ENCODE measurements at regions not wholly inside any gene's neighbourhood (a gene's known extent, or its start where the extent isn't known, plus 50 kb on each side); places are given as distances from the start of the nearest gene placed in this dataset.

DNA sequence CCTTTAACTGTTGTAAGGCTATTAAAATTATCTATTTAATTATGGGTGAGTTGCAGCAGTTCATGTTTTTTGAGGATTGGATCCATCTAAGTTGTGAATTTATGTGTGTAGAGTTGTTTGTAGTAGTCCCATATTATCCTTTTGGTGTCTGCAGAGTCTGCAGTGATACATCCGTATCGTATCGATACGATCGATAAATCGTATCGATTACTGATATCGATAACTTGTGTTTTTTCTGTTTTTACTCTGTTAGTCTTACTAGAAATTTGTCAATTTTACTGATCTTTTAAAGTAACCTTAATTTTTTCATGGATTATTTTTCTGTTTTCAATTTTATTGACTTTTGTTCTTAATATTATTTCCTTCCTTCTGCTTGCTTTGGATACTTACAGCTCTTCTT lies 462.5 kb upstream of the SOX5 start:
- WGBS, 2 donors, result 96 to 98% methylated on average over 8 of the region's 8 CpGs
- Histone ChIP-seq H3K4me1 (no peaks in the 10 kb centered on the region), H3K4me3 (no peak overlapping the region), H3K27ac (no peak overlapping the region), H3K9me3 (no peaks in the 10 kb centered on the region), H3K27me3 (no peaks in the 10 kb centered on the region), H3K36me3 (no peaks in the 10 kb centered on the region)
- TF ChIP-seq EP300 (IDR thresholded peaks at IDR 0.05), result no peak
- no peak for TF ChIP-seq POLR2AphosphoS5 (IDR thresholded peaks at IDR 0.05)
- no peak for TF ChIP-seq POLR2A (IDR thresholded peaks at IDR 0.05)
- TF ChIP-seq, protein P1, sequence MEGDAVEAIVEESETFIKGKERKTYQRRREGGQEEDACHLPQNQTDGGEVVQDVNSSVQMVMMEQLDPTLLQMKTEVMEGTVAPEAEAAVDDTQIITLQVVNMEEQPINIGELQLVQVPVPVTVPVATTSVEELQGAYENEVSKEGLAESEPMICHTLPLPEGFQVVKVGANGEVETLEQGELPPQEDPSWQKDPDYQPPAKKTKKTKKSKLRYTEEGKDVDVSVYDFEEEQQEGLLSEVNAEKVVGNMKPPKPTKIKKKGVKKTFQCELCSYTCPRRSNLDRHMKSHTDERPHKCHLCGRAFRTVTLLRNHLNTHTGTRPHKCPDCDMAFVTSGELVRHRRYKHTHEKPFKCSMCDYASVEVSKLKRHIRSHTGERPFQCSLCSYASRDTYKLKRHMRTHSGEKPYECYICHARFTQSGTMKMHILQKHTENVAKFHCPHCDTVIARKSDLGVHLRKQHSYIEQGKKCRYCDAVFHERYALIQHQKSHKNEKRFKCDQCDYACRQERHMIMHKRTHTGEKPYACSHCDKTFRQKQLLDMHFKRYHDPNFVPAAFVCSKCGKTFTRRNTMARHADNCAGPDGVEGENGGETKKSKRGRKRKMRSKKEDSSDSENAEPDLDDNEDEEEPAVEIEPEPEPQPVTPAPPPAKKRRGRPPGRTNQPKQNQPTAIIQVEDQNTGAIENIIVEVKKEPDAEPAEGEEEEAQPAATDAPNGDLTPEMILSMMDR (IDR thresholded peaks at IDR 0.05), result no peak
- DNase-seq (no peak), ATAC-seq (ENCODE audit: low FRiP score in 2 of 2) (no peak)

DNA sequence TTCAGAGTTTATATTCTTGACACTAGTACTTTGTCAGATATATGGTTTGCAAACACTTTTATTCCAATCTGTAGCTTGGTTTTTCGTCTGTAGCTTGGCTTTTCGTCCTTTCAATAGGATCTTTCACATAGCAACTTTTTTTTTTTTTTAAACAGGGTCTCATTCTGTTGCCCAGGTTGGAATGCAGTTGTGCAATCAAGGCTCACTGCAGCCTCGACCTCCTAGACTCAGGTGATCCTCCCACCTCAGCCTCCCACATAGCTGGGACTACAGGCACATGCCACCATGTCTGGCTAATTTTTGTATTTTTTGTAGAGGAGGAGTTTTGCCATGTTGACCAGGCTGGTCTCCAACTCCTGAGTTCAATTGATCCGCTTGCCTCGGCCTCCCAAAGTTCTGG lies 460.4 kb upstream of the SOX5 start:
- Histone ChIP-seq H3K4me3 (no peak overlapping the region), H3K27me3 (no peaks in the 10 kb centered on the region), H3K36me3 (no peaks in the 10 kb centered on the region), H3K9me3 (no peaks in the 10 kb centered on the region), H3K4me1 (no peaks in the 10 kb centered on the region), H3K27ac (no peak overlapping the region)
- WGBS, 2 donors, result 85 to 87% methylated on average over 5 of the region's 5 CpGs
- no peak for DNase-seq
- no peak for ATAC-seq (ENCODE audit: low FRiP score in 2 of 2)
- TF ChIP-seq POLR2AphosphoS5 (IDR thresholded peaks at IDR 0.05), result no peak
- TF ChIP-seq EP300 (IDR thresholded peaks at IDR 0.05), result no peak
- no peak for TF ChIP-seq POLR2A (IDR thresholded peaks at IDR 0.05)
- TF ChIP-seq, protein P1 (IDR thresholded peaks at IDR 0.05), result no peak

GRCh38 chr12:24408305-24408704 lies 458.8 kb upstream of the SOX5 start:
- no peak overlapping the region for H3K27ac ChIP-seq
- H3K9me3 ChIP-seq, result no peaks in the 10 kb centered on the region
- H3K4me1 ChIP-seq, result no peaks in the 10 kb centered on the region
- TF ChIP-seq EP300 (IDR thresholded peaks at IDR 0.05) (no peak), POLR2AphosphoS5 (IDR thresholded peaks at IDR 0.05) (no peak), POLR2A (IDR thresholded peaks at IDR 0.05) (no peak)
- TF ChIP-seq, protein P1 (IDR thresholded peaks at IDR 0.05), result no peak
- ATAC-seq (ENCODE audit: low FRiP score in 2 of 2) (no peak), DNase-seq (no peak)
- H3K36me3 ChIP-seq, result no peaks in the 10 kb centered on the region
- WGBS, 2 donors, result 64 to 70% methylated on average over 5 of the region's 5 CpGs
- no peaks in the 10 kb centered on the region for H3K27me3 ChIP-seq
- H3K4me3 ChIP-seq, result no peak overlapping the region

DNA sequence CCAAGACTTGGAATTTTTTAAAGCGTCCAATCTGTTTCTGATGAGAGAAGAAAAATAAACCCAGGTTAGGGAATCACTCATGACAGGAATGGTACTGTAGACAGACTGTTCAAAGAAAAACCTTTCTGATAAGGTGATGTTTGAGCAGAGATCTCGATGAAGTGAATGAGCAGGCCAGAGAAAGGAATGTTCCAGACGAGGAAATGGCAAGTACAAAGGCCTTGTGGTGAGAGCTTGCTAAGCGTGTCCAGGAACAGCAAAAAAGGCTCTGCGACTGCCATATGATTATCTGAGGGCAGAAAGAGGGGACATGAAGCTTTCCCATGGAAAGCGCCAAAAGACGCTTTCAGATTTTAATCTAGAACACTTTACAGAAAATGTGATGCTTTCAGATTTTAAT lies 458.4 kb upstream of the SOX5 start:
- Histone ChIP-seq H3K36me3 (no peaks in the 10 kb centered on the region), H3K9me3 (no peaks in the 10 kb centered on the region), H3K27ac (no peak overlapping the region), H3K4me3 (no peak overlapping the region), H3K4me1 (no peaks in the 10 kb centered on the region), H3K27me3 (no peaks in the 10 kb centered on the region)
- no peak for TF ChIP-seq EP300 (IDR thresholded peaks at IDR 0.05)
- no peak for TF ChIP-seq POLR2A (IDR thresholded peaks at IDR 0.05)
- TF ChIP-seq, protein P1 (IDR thresholded peaks at IDR 0.05), result no peak
- TF ChIP-seq POLR2AphosphoS5 (IDR thresholded peaks at IDR 0.05), result no peak
- WGBS, 2 donors, result 75 to 79% methylated on average over 7 of the region's 7 CpGs
- DNase-seq (no peak), ATAC-seq (ENCODE audit: low FRiP score in 2 of 2) (no peak)

DNA sequence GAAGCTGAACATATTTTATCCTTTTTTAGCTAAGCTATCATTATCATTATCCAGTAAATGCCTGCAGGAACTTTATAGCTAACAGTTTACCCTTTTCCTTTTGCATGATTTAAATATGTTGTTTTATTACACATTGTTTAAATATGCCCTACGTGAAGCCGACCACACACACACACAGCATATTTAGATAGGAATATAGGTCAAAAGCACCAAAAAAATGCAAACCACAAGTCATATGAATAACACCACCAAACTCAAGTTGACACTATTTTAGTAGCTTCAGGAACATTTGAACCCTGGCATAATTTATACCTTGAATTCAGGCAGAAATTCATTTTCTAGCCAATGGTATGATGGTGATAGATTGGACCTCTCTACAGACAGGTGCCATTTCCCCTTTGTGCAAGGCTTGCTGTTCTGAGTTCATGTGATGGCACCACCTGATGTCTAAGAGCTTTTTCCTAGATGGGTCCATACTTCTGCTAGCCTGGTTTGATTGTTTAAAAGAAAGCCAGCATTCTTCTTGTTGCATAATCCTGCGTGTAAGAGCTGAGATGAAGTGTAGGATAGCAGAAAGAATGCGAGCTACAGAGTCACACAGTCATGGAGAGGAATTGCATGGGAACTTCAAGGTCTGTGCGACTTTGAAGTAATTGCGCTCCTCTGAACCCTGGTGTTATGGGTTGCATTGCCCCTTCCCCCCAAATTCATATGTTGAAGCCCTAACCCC lies 454.8 kb upstream of the SOX5 start:
- ATAC-seq (ENCODE audit: low FRiP score in 2 of 2), result no peak
- Histone ChIP-seq H3K36me3 (no peaks in the 10 kb centered on the region), H3K4me3 (no peak overlapping the region), H3K4me1 (no peaks in the 10 kb centered on the region), H3K27me3 (no peaks in the 10 kb centered on the region), H3K9me3 (no peaks in the 10 kb centered on the region), H3K27ac (no peak overlapping the region)
- TF ChIP-seq POLR2A (IDR thresholded peaks at IDR 0.05) (no peak), POLR2AphosphoS5 (IDR thresholded peaks at IDR 0.05) (no peak), EP300 (IDR thresholded peaks at IDR 0.05) (no peak)
- TF ChIP-seq, protein P1 (IDR thresholded peaks at IDR 0.05), result no peak
- WGBS, 2 donors, result 69 to 76% methylated on average over 6 of the region's 6 CpGs
- DNase-seq, result no peak

Measured in upper lobe of left lung (tissue), 6 donors.